Ovary (tissue), 7 donors: ENCODE measurements at regions not wholly inside any gene's neighbourhood (a gene's known extent, or its start where the extent isn't known, plus 50 kb on each side); places are given as distances from the start of the nearest gene placed in this dataset.

Experiments used
- DNase-seq, 5 donors: peaks; one replicate each; pipeline ENCODE4 v3.0.0-alpha.2; 2019 to 2020
- H3K27ac ChIP-seq, 2 donors: fragments of 200-600 bp; one replicate each; pipeline versions ENCODE4 v1.5.1 to v1.8.0; 2019 to 2022
- H3K27me3 ChIP-seq: fragments of 200-600 bp; one replicate; pipeline ENCODE4 v1.8.0; 2022
- H3K36me3 ChIP-seq: fragments of 200-600 bp; sonication (generic); one replicate; pipeline ENCODE4 v1.5.1; 2019
- H3K4me1 ChIP-seq: one replicate; pipeline ENCODE4 v1.8.1; 2013; ENCODE audit warnings: mild to moderate bottlenecking, moderate library complexity; ENCODE audit not compliant: insufficient read depth
- H3K4me3 ChIP-seq: fragments of 200-600 bp; sonication (generic); one replicate; pipeline ENCODE4 v1.5.1; 2017
- H3K9me3 ChIP-seq, 2 donors: fragments of 200-600 bp in 1 of 2; sonication (generic) in 1 of 2; one replicate each; pipeline versions ENCODE4 v1.5.1 to v1.8.1; 2013 to 2019; ENCODE audit warnings: mild to moderate bottlenecking in 1 of 2, moderate library complexity in 1 of 2
- EP300 ChIP-seq: sonication (generic); formaldehyde crosslinking; IDR thresholded peaks from one replicate; pipeline ENCODE4 v1.6.1; 2017; ENCODE audit warnings: antibody characterized with exemption
- POLR2A ChIP-seq: fragments of 450-650 bp; IDR thresholded peaks from one replicate; pipeline ENCODE4 v1.6.1; 2017; ENCODE audit warnings: antibody characterized with exemption, mild to moderate bottlenecking, moderate library complexity
- WGBS, 3 donors: extraction: QIAGEN DNeasy Blood & Tissue Kit in 1 of 3; methylation state at CpG; one replicate each; pipeline versions ENCODE4 v1.1.5 to v1.1.7; 2013 to 2017; 5-methylcytosine and 5-hydroxymethylcytosine counted together
- intact Hi-C, 4 donors: fragments of 100-400 bp; cut with DNase I; formaldehyde crosslinking; loops; one replicate each; pipeline versions ENCODE4 v1.11.0 to v1.15.1; 2022 to 2023
- TF ChIP-seq, protein P1 (sequence below), 3 donors: fragments of 450-650 bp in 2 of 3; fragments of 200-600 bp in 1 of 3; IDR thresholded peaks; one replicate each; pipeline versions ENCODE4 v1.5.1 to v1.8.0; 2016 to 2022; ENCODE audit warnings: antibody characterized with exemption in 3 of 3, mild to moderate bottlenecking in 1 of 3
- donor health status: DM: no; HTN: no; CAD: no; lungs with moderate emphysema.
- donor health status: DM: no; HTN: no; CAD: no.
- donor health status: Bipolar disorder and iron deficiency.
- donor health status: DM: no; HTN: no; CAD: no.
- donor health status: DM: yes; HTN: yes; CAD: no.

DNA sequence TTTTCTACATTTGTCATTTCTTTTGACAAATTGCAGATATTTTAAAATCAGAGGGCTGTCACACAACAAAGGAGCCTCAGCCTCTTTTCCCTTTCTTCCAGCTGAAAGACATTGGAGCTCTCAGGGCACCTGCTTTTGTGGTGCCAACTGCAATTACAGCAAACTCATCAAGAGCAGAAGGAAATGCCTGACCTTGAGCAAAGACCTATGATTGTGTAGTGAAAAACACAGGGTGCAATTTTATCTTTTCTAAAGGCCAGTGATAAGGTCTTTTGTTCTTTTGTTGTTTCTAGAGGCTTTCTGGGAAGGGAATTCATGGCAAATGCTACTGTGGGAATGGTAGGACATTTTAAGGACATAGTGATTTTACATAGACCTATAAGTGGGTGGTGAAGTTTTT is 214.3 kb downstream of the OXSM start:
- intact Hi-C loops, result no loop called here
- Histone ChIP-seq H3K27ac (no peak overlapping the region), H3K36me3 (no peaks in the 10 kb centered on the region), H3K4me3 (no peak overlapping the region), H3K4me1 (no peaks in the 10 kb centered on the region), H3K9me3 (no peaks in the 10 kb centered on the region), H3K27me3 (no peaks in the 10 kb centered on the region)
- TF ChIP-seq, protein P1, sequence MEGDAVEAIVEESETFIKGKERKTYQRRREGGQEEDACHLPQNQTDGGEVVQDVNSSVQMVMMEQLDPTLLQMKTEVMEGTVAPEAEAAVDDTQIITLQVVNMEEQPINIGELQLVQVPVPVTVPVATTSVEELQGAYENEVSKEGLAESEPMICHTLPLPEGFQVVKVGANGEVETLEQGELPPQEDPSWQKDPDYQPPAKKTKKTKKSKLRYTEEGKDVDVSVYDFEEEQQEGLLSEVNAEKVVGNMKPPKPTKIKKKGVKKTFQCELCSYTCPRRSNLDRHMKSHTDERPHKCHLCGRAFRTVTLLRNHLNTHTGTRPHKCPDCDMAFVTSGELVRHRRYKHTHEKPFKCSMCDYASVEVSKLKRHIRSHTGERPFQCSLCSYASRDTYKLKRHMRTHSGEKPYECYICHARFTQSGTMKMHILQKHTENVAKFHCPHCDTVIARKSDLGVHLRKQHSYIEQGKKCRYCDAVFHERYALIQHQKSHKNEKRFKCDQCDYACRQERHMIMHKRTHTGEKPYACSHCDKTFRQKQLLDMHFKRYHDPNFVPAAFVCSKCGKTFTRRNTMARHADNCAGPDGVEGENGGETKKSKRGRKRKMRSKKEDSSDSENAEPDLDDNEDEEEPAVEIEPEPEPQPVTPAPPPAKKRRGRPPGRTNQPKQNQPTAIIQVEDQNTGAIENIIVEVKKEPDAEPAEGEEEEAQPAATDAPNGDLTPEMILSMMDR (IDR thresholded peaks at IDR 0.05), result no peak
- TF ChIP-seq EP300, result no peak
- TF ChIP-seq POLR2A, result no peak
- no peak for DNase-seq

DNA sequence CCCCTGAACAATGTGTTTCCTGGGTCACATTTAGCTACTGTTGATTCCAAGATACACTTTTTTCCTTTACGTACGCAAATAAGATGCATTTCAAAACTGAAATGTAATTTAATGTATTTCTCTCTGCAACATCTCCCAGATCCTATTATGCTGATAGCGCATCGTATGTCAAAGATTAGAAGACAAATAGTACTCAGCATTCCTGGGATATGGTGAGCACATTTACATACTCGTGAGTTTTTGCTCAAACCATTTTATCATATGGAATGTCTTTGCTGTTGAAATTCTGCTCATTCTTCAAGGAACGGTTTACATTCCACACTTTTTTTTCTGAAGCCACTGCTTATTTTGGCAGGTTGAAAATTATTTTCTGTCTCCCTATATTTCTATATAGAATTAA is 221.4 kb downstream of the OXSM start:
- no peaks in the 10 kb centered on the region for H3K4me1 ChIP-seq
- no peak overlapping the region for H3K27ac ChIP-seq
- DNase-seq, result no peak
- WGBS, 3 donors, result 53 to 55% (median 54%) methylated on average over 6 of the region's 6 CpGs
- no peaks in the 10 kb centered on the region for H3K27me3 ChIP-seq
- intact Hi-C loops, result no loop called here
- H3K4me3 ChIP-seq, result no peak overlapping the region
- no peak for TF ChIP-seq EP300
- TF ChIP-seq, protein P1 (IDR thresholded peaks at IDR 0.05), result no peak
- TF ChIP-seq POLR2A, result no peak
- H3K9me3 ChIP-seq, result no peaks in the 10 kb centered on the region
- no peaks in the 10 kb centered on the region for H3K36me3 ChIP-seq

DNA sequence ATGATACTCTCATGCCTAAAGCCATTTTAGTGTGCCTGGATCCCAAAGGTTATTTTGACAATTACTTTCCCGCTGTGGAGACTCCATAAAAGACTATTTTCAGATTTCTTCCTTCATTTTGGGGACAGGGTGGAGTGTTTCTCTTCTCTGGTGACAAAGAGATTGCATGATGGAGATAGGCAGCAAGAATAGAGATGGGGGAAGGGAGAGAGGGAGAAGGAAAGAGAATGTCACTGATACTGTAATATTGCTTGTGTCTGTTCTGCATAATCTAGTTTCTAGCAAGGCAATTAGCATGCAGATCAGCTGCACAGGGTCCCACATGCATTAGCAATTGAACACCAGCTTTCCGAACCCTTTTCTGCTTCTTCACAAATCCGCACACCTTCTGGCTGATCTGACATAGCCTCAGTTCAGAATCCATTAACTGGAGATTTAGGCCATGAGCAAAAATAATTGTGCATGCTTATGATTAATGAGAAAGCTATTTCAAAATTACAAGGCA is 222.4 kb downstream of the OXSM start:
- H3K9me3 ChIP-seq, result no peaks in the 10 kb centered on the region
- no peaks in the 10 kb centered on the region for H3K4me1 ChIP-seq
- H3K36me3 ChIP-seq, result no peaks in the 10 kb centered on the region
- H3K4me3 ChIP-seq, result no peak overlapping the region
- no peak for TF ChIP-seq POLR2A
- no peak for TF ChIP-seq EP300
- TF ChIP-seq, protein P1 (IDR thresholded peaks at IDR 0.05), result no peak
- H3K27ac ChIP-seq, result no peak overlapping the region
- H3K27me3 ChIP-seq, result peaks cover 5% of the 10 kb centered on the region
- WGBS, 3 donors, result 93 to 94% (median 93%) methylated on average over 3 of the region's 3 CpGs
- no peak for DNase-seq
- intact Hi-C loops, result no loop called here

DNA sequence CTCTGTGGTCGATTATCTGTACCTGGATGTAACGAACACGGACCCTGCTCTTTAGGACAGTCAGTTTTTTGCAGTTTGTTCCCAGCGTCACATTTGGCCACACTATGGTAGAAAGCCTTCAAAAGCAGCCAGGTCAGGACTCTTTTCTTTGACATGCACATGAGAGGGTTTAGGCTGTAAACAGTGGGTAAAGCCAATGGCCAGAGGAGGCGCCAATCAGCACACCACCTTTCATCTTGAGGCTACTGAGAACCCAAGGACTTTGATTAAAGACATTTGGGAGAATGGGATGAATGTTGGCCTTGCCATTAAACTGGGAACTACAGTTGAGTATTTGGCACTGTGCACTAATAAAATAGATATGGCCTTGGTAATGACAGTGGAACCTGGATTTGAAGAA is 225.9 kb downstream of the OXSM start:
- no peaks in the 10 kb centered on the region for H3K36me3 ChIP-seq
- no peak for DNase-seq
- intact Hi-C loops, result no loop called here
- no peak for TF ChIP-seq EP300
- TF ChIP-seq, protein P1 (IDR thresholded peaks at IDR 0.05), result no peak
- no peak for TF ChIP-seq POLR2A
- peaks cover 5% of the 10 kb centered on the region for H3K27me3 ChIP-seq
- no peaks in the 10 kb centered on the region for H3K9me3 ChIP-seq
- H3K27ac ChIP-seq, result no peak overlapping the region
- no peak overlapping the region for H3K4me3 ChIP-seq
- no peaks in the 10 kb centered on the region for H3K4me1 ChIP-seq
- WGBS, 3 donors, result 91 to 92% (median 91%) methylated on average over 5 of the region's 5 CpGs
